ENCODE measurements at regions not wholly inside any gene's neighbourhood (a gene's known extent, or its start where the extent isn't known, plus 50 kb on each side); places are given as distances from the start of the nearest gene placed in this dataset.

- H3K4me3 ChIP-seq (ENCODE audit: low read depth in 1 of 2, low read length in 2 of 2) = no peak overlapping the region
- H3K9me3 ChIP-seq (ENCODE audit: control insufficient read depth in 2 of 2, insufficient read depth in 1 of 2, low read depth in 1 of 2, low read length in 1 of 2) = peaks cover 0 to 4% of the 10 kb centered on the region in 2 donors
- no peaks in the 10 kb centered on the region for H3K27me3 ChIP-seq (ENCODE audit: control insufficient read depth in 1 of 2, insufficient read depth in 2 of 2, low read length in 2 of 2)
- H3K27ac ChIP-seq (ENCODE audit: low read depth in 2 of 2, low read length in 1 of 2) = no peak overlapping the region
- no peaks in the 10 kb centered on the region for H3K4me1 ChIP-seq (ENCODE audit: control insufficient read depth in 2 of 2, insufficient read depth in 2 of 2, low read length in 1 of 2)
- whole genome bisulfite sequencing, 2 donors = 46 to 58% methylated on average over 2 of the region's 2 CpGs
- H3K36me3 ChIP-seq (ENCODE audit: control insufficient read depth in 2 of 2, insufficient read depth in 2 of 2, low read length in 1 of 2) = no peaks in the 10 kb centered on the region
These were observed 550.0 kb downstream of the BRINP3 start for GRCh38 chr1:189927641-189928040.

- no peaks in the 10 kb centered on the region for H3K4me1 ChIP-seq (ENCODE audit: control insufficient read depth in 2 of 2, insufficient read depth in 2 of 2, low read length in 1 of 2)
- peaks cover 0 to 4% of the 10 kb centered on the region in 2 donors for H3K9me3 ChIP-seq (ENCODE audit: control insufficient read depth in 2 of 2, insufficient read depth in 1 of 2, low read depth in 1 of 2, low read length in 1 of 2)
- no peak overlapping the region for H3K4me3 ChIP-seq (ENCODE audit: low read depth in 1 of 2, low read length in 2 of 2)
- H3K36me3 ChIP-seq (ENCODE audit: control insufficient read depth in 2 of 2, insufficient read depth in 2 of 2, low read length in 1 of 2) = no peaks in the 10 kb centered on the region
- H3K27me3 ChIP-seq (ENCODE audit: control insufficient read depth in 1 of 2, insufficient read depth in 2 of 2, low read length in 2 of 2) = no peaks in the 10 kb centered on the region
- WGBS, 2 donors = 68 to 77% methylated on average over 6 of the region's 6 CpGs
- no peak overlapping the region for H3K27ac ChIP-seq (ENCODE audit: low read depth in 2 of 2, low read length in 1 of 2)
These were observed 548.1 kb downstream of the BRINP3 start for GRCh38 chr1:189929501-189930099.

GRCh38 chr1:189936861-189937260, 540.8 kb downstream of the BRINP3 start:
- no peaks in the 10 kb centered on the region for H3K36me3 ChIP-seq (ENCODE audit: control insufficient read depth in 2 of 2, insufficient read depth in 2 of 2, low read length in 1 of 2)
- H3K27ac ChIP-seq (ENCODE audit: low read depth in 2 of 2, low read length in 1 of 2) = no peak overlapping the region
- no peaks in the 10 kb centered on the region for H3K27me3 ChIP-seq (ENCODE audit: control insufficient read depth in 1 of 2, insufficient read depth in 2 of 2, low read length in 2 of 2)
- H3K4me1 ChIP-seq (ENCODE audit: control insufficient read depth in 2 of 2, insufficient read depth in 2 of 2, low read length in 1 of 2) = no peaks in the 10 kb centered on the region
- H3K4me3 ChIP-seq (ENCODE audit: low read depth in 1 of 2, low read length in 2 of 2) = no peak overlapping the region
- H3K9me3 ChIP-seq (ENCODE audit: control insufficient read depth in 2 of 2, insufficient read depth in 1 of 2, low read depth in 1 of 2, low read length in 1 of 2) = no peaks in the 10 kb centered on the region
- WGBS, 2 donors = 70 to 75% methylated on average over 2 of the region's 2 CpGs

GRCh38 chr1:189939967-189940366, 537.7 kb downstream of the BRINP3 start:
- Histone ChIP-seq H3K27ac (ENCODE audit: low read depth in 2 of 2, low read length in 1 of 2) (no peak overlapping the region), H3K4me1 (ENCODE audit: control insufficient read depth in 2 of 2, insufficient read depth in 2 of 2, low read length in 1 of 2) (no peaks in the 10 kb centered on the region), H3K9me3 (ENCODE audit: control insufficient read depth in 2 of 2, insufficient read depth in 1 of 2, low read depth in 1 of 2, low read length in 1 of 2) (no peaks in the 10 kb centered on the region), H3K36me3 (ENCODE audit: control insufficient read depth in 2 of 2, insufficient read depth in 2 of 2, low read length in 1 of 2) (no peaks in the 10 kb centered on the region), H3K4me3 (ENCODE audit: low read depth in 1 of 2, low read length in 2 of 2) (no peak overlapping the region), H3K27me3 (ENCODE audit: control insufficient read depth in 1 of 2, insufficient read depth in 2 of 2, low read length in 2 of 2) (no peaks in the 10 kb centered on the region)
- WGBS, 2 donors = 19 to 23% methylated on average over 1 of the region's 1 CpG

GRCh38 chr1:189941922-189942321, 535.7 kb downstream of the BRINP3 start:
- Histone ChIP-seq H3K4me1 (ENCODE audit: control insufficient read depth in 2 of 2, insufficient read depth in 2 of 2, low read length in 1 of 2) (no peaks in the 10 kb centered on the region), H3K27me3 (ENCODE audit: control insufficient read depth in 1 of 2, insufficient read depth in 2 of 2, low read length in 2 of 2) (no peaks in the 10 kb centered on the region), H3K27ac (ENCODE audit: low read depth in 2 of 2, low read length in 1 of 2) (no peak overlapping the region), H3K4me3 (ENCODE audit: low read depth in 1 of 2, low read length in 2 of 2) (no peak overlapping the region), H3K9me3 (ENCODE audit: control insufficient read depth in 2 of 2, insufficient read depth in 1 of 2, low read depth in 1 of 2, low read length in 1 of 2) (no peaks in the 10 kb centered on the region), H3K36me3 (ENCODE audit: control insufficient read depth in 2 of 2, insufficient read depth in 2 of 2, low read length in 1 of 2) (no peaks in the 10 kb centered on the region)
- 70 to 73% methylated on average over 1 of the region's 1 CpG for WGBS, 2 donors

GRCh38 chr1:189958756-189959155, 518.9 kb downstream of the BRINP3 start:
- H3K4me1 ChIP-seq (ENCODE audit: control insufficient read depth in 2 of 2, insufficient read depth in 2 of 2, low read length in 1 of 2) = no peaks in the 10 kb centered on the region
- H3K4me3 ChIP-seq (ENCODE audit: low read depth in 1 of 2, low read length in 2 of 2) = no peak overlapping the region
- no peaks in the 10 kb centered on the region for H3K36me3 ChIP-seq (ENCODE audit: control insufficient read depth in 2 of 2, insufficient read depth in 2 of 2, low read length in 1 of 2)
- H3K27ac ChIP-seq (ENCODE audit: low read depth in 2 of 2, low read length in 1 of 2) = no peak overlapping the region
- no peaks in the 10 kb centered on the region for H3K27me3 ChIP-seq (ENCODE audit: control insufficient read depth in 1 of 2, insufficient read depth in 2 of 2, low read length in 2 of 2)
- WGBS, 2 donors = 67 to 72% methylated on average over 1 of the region's 1 CpG
- H3K9me3 ChIP-seq (ENCODE audit: control insufficient read depth in 2 of 2, insufficient read depth in 1 of 2, low read depth in 1 of 2, low read length in 1 of 2) = no peaks in the 10 kb centered on the region

- no peak overlapping the region for H3K27ac ChIP-seq (ENCODE audit: low read depth in 2 of 2, low read length in 1 of 2)
- 30 to 60% methylated on average over 1 of the region's 1 CpG for WGBS, 2 donors
- H3K4me1 ChIP-seq (ENCODE audit: control insufficient read depth in 2 of 2, insufficient read depth in 2 of 2, low read length in 1 of 2) = no peaks in the 10 kb centered on the region
- no peaks in the 10 kb centered on the region for H3K27me3 ChIP-seq (ENCODE audit: control insufficient read depth in 1 of 2, insufficient read depth in 2 of 2, low read length in 2 of 2)
- H3K36me3 ChIP-seq (ENCODE audit: control insufficient read depth in 2 of 2, insufficient read depth in 2 of 2, low read length in 1 of 2) = no peaks in the 10 kb centered on the region
- no peak overlapping the region for H3K4me3 ChIP-seq (ENCODE audit: low read depth in 1 of 2, low read length in 2 of 2)
- no peaks in the 10 kb centered on the region for H3K9me3 ChIP-seq (ENCODE audit: control insufficient read depth in 2 of 2, insufficient read depth in 1 of 2, low read depth in 1 of 2, low read length in 1 of 2)
These were observed 516.9 kb downstream of the BRINP3 start for GRCh38 chr1:189960769-189961168.

- Histone ChIP-seq H3K4me3 (ENCODE audit: low read depth in 1 of 2, low read length in 2 of 2) (no peak overlapping the region), H3K4me1 (ENCODE audit: control insufficient read depth in 2 of 2, insufficient read depth in 2 of 2, low read length in 1 of 2) (no peaks in the 10 kb centered on the region), H3K27ac (ENCODE audit: low read depth in 2 of 2, low read length in 1 of 2) (no peak overlapping the region), H3K27me3 (ENCODE audit: control insufficient read depth in 1 of 2, insufficient read depth in 2 of 2, low read length in 2 of 2) (no peaks in the 10 kb centered on the region), H3K9me3 (ENCODE audit: control insufficient read depth in 2 of 2, insufficient read depth in 1 of 2, low read depth in 1 of 2, low read length in 1 of 2) (no peaks in the 10 kb centered on the region), H3K36me3 (ENCODE audit: control insufficient read depth in 2 of 2, insufficient read depth in 2 of 2, low read length in 1 of 2) (no peaks in the 10 kb centered on the region)
These were observed 515.5 kb downstream of the BRINP3 start for GRCh38 chr1:189962181-189962580.

- no peak overlapping the region for H3K27ac ChIP-seq (ENCODE audit: low read depth in 2 of 2, low read length in 1 of 2)
- WGBS, 2 donors = 15 to 26% methylated on average over 2 of the region's 2 CpGs
- H3K4me3 ChIP-seq (ENCODE audit: low read depth in 1 of 2, low read length in 2 of 2) = no peak overlapping the region
- H3K36me3 ChIP-seq (ENCODE audit: control insufficient read depth in 2 of 2, insufficient read depth in 2 of 2, low read length in 1 of 2) = no peaks in the 10 kb centered on the region
- no peaks in the 10 kb centered on the region for H3K4me1 ChIP-seq (ENCODE audit: control insufficient read depth in 2 of 2, insufficient read depth in 2 of 2, low read length in 1 of 2)
- H3K9me3 ChIP-seq (ENCODE audit: control insufficient read depth in 2 of 2, insufficient read depth in 1 of 2, low read depth in 1 of 2, low read length in 1 of 2) = no peaks in the 10 kb centered on the region
- no peaks in the 10 kb centered on the region for H3K27me3 ChIP-seq (ENCODE audit: control insufficient read depth in 1 of 2, insufficient read depth in 2 of 2, low read length in 2 of 2)
These were observed 507.1 kb downstream of the BRINP3 start for GRCh38 chr1:189970331-189971230.

- 88 to 89% methylated on average over 4 of the region's 4 CpGs for WGBS, 2 donors
- Histone ChIP-seq H3K36me3 (ENCODE audit: control insufficient read depth in 2 of 2, insufficient read depth in 2 of 2, low read length in 1 of 2) (no peaks in the 10 kb centered on the region), H3K27ac (ENCODE audit: low read depth in 2 of 2, low read length in 1 of 2) (no peak overlapping the region), H3K4me1 (ENCODE audit: control insufficient read depth in 2 of 2, insufficient read depth in 2 of 2, low read length in 1 of 2) (no peaks in the 10 kb centered on the region), H3K27me3 (ENCODE audit: control insufficient read depth in 1 of 2, insufficient read depth in 2 of 2, low read length in 2 of 2) (no peaks in the 10 kb centered on the region), H3K9me3 (ENCODE audit: control insufficient read depth in 2 of 2, insufficient read depth in 1 of 2, low read depth in 1 of 2, low read length in 1 of 2) (no peaks in the 10 kb centered on the region), H3K4me3 (ENCODE audit: low read depth in 1 of 2, low read length in 2 of 2) (no peak overlapping the region)
These were observed 506.0 kb downstream of the BRINP3 start for GRCh38 chr1:189971656-189972055.
